ENCODE measurements at regions not wholly inside any gene's neighbourhood (a gene's known extent, or its start where the extent isn't known, plus 50 kb on each side); places are given as distances from the start of the nearest gene placed in this dataset.

DNA sequence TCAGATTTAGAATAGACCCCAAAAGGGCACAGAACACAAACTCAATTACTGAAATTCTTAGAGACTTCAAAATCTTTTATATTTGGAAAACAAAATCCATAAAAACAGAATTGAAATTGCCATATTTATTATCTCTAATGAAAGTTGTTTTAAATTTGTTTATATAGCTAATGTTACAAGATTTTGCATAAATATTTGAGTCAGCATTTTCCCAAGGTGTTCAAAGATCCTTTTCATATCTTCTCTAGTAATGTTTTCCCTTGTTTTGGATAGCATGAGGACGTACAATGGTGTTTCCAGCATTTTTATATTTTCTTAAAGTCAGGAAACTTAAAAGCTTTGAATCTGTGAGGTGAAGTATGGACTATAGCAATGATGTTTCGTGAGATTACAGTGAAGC lies 235.2 kb upstream of the EPHA7 start:
- TF ChIP-seq, protein P1, sequence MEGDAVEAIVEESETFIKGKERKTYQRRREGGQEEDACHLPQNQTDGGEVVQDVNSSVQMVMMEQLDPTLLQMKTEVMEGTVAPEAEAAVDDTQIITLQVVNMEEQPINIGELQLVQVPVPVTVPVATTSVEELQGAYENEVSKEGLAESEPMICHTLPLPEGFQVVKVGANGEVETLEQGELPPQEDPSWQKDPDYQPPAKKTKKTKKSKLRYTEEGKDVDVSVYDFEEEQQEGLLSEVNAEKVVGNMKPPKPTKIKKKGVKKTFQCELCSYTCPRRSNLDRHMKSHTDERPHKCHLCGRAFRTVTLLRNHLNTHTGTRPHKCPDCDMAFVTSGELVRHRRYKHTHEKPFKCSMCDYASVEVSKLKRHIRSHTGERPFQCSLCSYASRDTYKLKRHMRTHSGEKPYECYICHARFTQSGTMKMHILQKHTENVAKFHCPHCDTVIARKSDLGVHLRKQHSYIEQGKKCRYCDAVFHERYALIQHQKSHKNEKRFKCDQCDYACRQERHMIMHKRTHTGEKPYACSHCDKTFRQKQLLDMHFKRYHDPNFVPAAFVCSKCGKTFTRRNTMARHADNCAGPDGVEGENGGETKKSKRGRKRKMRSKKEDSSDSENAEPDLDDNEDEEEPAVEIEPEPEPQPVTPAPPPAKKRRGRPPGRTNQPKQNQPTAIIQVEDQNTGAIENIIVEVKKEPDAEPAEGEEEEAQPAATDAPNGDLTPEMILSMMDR (IDR thresholded peaks at IDR 0.05), result no peak
- no peak for TF ChIP-seq POLR2A (IDR thresholded peaks at IDR 0.05)

Data from adrenal gland (tissue), 5 donors.